ENCODE measurements at regions not wholly inside any gene's neighbourhood (a gene's known extent, or its start where the extent isn't known, plus 50 kb on each side); places are given as distances from the start of the nearest gene placed in this dataset.
"Not testable (repeated sequence)": the region's sequence is repeated elsewhere in the genome, so short reads cannot be mapped to it uniquely, and the experiment has no call there.

GRCh38 chr7:55261386-55261770 is 103.8 kb upstream of the LANCL2 start:
- in situ Hi-C loops (cut with HindIII; ENCODE audit: low sequenced_read_pairs): no loop called here
- DNase-seq (ENCODE audit: low spot score): no peak

GRCh38 chr7:55265328-55265727 is 99.8 kb upstream of the LANCL2 start:
- in situ Hi-C loops (cut with HindIII; ENCODE audit: low sequenced_read_pairs): not testable (repeated sequence)

GRCh38 chr7:55265836-55266642 is 99.1 kb upstream of the LANCL2 start:
- in situ Hi-C loops (cut with HindIII; ENCODE audit: low sequenced_read_pairs): no loop called here
- no peak for DNase-seq (ENCODE audit: low spot score)

More at GRCh38 chr7:55265328-55265727, 99.8 kb upstream of the LANCL2 start:
- not testable (repeated sequence) for DNase-seq (ENCODE audit: low spot score)

- no peak for DNase-seq (ENCODE audit: low spot score)
- in situ Hi-C loops (cut with HindIII; ENCODE audit: low sequenced_read_pairs): no loop called here
Observed at GRCh38 chr7:55271069-55271626, 94.0 kb upstream of the LANCL2 start.

- DNase-seq (ENCODE audit: low spot score): no peak
- in situ Hi-C loops (cut with HindIII; ENCODE audit: low sequenced_read_pairs): no loop called here
Observed at GRCh38 chr7:55271661-55272060, 93.5 kb upstream of the LANCL2 start.

- in situ Hi-C loops (cut with HindIII; ENCODE audit: low sequenced_read_pairs): no loop called here
- DNase-seq (ENCODE audit: low spot score): no peak
Observed at GRCh38 chr7:55272328-55272727, 92.8 kb upstream of the LANCL2 start.

GRCh38 chr7:55273186-55273980 is 91.8 kb upstream of the LANCL2 start:
- in situ Hi-C loops (cut with HindIII; ENCODE audit: low sequenced_read_pairs): no loop called here
- DNase-seq (ENCODE audit: low spot score): no peak

- DNase-seq (ENCODE audit: low spot score): no peak
- in situ Hi-C loops (cut with HindIII; ENCODE audit: low sequenced_read_pairs): no loop called here
Observed at GRCh38 chr7:55274156-55274555, 91.0 kb upstream of the LANCL2 start.

- DNase-seq (ENCODE audit: low spot score): no peak
- in situ Hi-C loops (cut with HindIII; ENCODE audit: low sequenced_read_pairs): no loop called here
Observed at GRCh38 chr7:55275291-55276200, 89.6 kb upstream of the LANCL2 start.

- DNase-seq (ENCODE audit: low spot score): no peak
- in situ Hi-C loops (cut with HindIII; ENCODE audit: low sequenced_read_pairs): no loop called here
Observed at GRCh38 chr7:55276572-55277295, 88.4 kb upstream of the LANCL2 start.

- in situ Hi-C loops (cut with HindIII; ENCODE audit: low sequenced_read_pairs): no loop called here
- no peak for DNase-seq (ENCODE audit: low spot score)
Observed at GRCh38 chr7:55277916-55278315, 87.2 kb upstream of the LANCL2 start.

GRCh38 chr7:55278321-55278720 is 86.8 kb upstream of the LANCL2 start:
- in situ Hi-C loops (cut with HindIII; ENCODE audit: low sequenced_read_pairs): no loop called here
- DNase-seq (ENCODE audit: low spot score): no peak

- DNase-seq (ENCODE audit: low spot score): no peak
- in situ Hi-C loops (cut with HindIII; ENCODE audit: low sequenced_read_pairs): no loop called here
Observed at GRCh38 chr7:55279080-55279845, 85.9 kb upstream of the LANCL2 start.

GRCh38 chr7:55280031-55280454 is 85.1 kb upstream of the LANCL2 start:
- in situ Hi-C loops (cut with HindIII; ENCODE audit: low sequenced_read_pairs): no loop called here
- peak; percentile 86 for DNase-seq (ENCODE audit: low spot score)

GRCh38 chr7:55285665-55286064 is 79.5 kb upstream of the LANCL2 start:
- in situ Hi-C loops (cut with HindIII; ENCODE audit: low sequenced_read_pairs): no loop called here
- DNase-seq (ENCODE audit: low spot score): no peak

- in situ Hi-C loops (cut with HindIII; ENCODE audit: low sequenced_read_pairs): no loop called here
- no peak for DNase-seq (ENCODE audit: low spot score)
Observed at GRCh38 chr7:55286666-55287065, 78.5 kb upstream of the LANCL2 start.

GRCh38 chr7:55288070-55288824 is 76.9 kb upstream of the LANCL2 start:
- in situ Hi-C loops (cut with HindIII; ENCODE audit: low sequenced_read_pairs): no loop called here
- DNase-seq (ENCODE audit: low spot score): peak; percentile 81
